Psoas muscle (tissue), 7 donors: ENCODE measurements at regions not wholly inside any gene's neighbourhood (a gene's known extent, or its start where the extent isn't known, plus 50 kb on each side); places are given as distances from the start of the nearest gene placed in this dataset.

Experiments
- ATAC-seq, 4 donors: fragments of 200-7000 bp; cut with Tn5 transposase; one replicate each; pipeline ENCODE4 v1.9.1; 2020; ENCODE audit warnings: moderate library complexity in 3 of 4, mild to moderate bottlenecking in 2 of 4
- DNase-seq, 2 donors: peaks; one replicate each; pipeline ENCODE4 v3.0.0-alpha.2; 2020
- H3K27ac ChIP-seq: fragments of 200-600 bp; one replicate; pipeline ENCODE4 v1.8.0; 2022
- H3K27me3 ChIP-seq, 3 donors: fragments of 200-600 bp in 1 of 3; one replicate each; pipeline versions ENCODE4 v1.6.1 to v1.8.0; 2013 to 2022; ENCODE audit warnings: low read length in 2 of 3, mild to moderate bottlenecking in 2 of 3, moderate library complexity in 1 of 3; ENCODE audit not compliant: insufficient read depth in 3 of 3
- H3K36me3 ChIP-seq, 2 donors: fragments of 200-600 bp in 1 of 2; one replicate each; pipeline versions ENCODE4 v1.6.1 to v1.8.0; 2013 to 2022; ENCODE audit warnings: low read depth in 1 of 2, mild to moderate bottlenecking in 1 of 2, moderate library complexity in 1 of 2; ENCODE audit not compliant: insufficient read depth in 1 of 2
- H3K4me1 ChIP-seq: fragments of 200-600 bp; one replicate; pipeline ENCODE4 v1.8.0; 2022
- H3K4me3 ChIP-seq: fragments of 200-600 bp; one replicate; pipeline ENCODE4 v1.8.0; 2022; ENCODE audit warnings: mild to moderate bottlenecking
- H3K9me3 ChIP-seq: fragments of 200-600 bp; one replicate; pipeline ENCODE4 v1.8.0; 2022
- CTCF ChIP-seq: fragments of 200-600 bp; IDR thresholded peaks from one replicate; pipeline ENCODE4 v1.8.0; 2022; ENCODE audit warnings: antibody characterized with exemption
- WGBS, 3 donors: extraction: QIAGEN DNeasy Blood & Tissue Kit; methylation state at CpG; one replicate each; pipeline versions ENCODE4 v1.1.6 to v1.1.7; 2013; 5-methylcytosine and 5-hydroxymethylcytosine counted together
- intact Hi-C, 2 donors: fragments of 100-400 bp; cut with DNase I; formaldehyde crosslinking; loops; one replicate each; pipeline versions ENCODE4 v1.11.0 to v1.14.2; 2022
- donor health status: healthy with polysubstance abuse.
- donor health status: DM: no; HTN: no; CAD: no; lungs with moderate emphysema.
- donor health status: Bipolar disorder and iron deficiency.
- donor health status: healthy.
- donor health status: DM: yes; HTN: yes; CAD: no.
- donor health status: DM: no; HTN: no; CAD: no.
- donor health status: DM: yes; HTN: yes; CAD: no.

- Histone ChIP-seq H3K4me1 (no peaks in the 10 kb centered on the region), H3K9me3 (no peaks in the 10 kb centered on the region), H3K36me3 (no peaks in the 10 kb centered on the region), H3K4me3 (no peak overlapping the region), H3K27me3 (no peaks in the 10 kb centered on the region), H3K27ac (no peak overlapping the region)
- DNase-seq (no peak), ATAC-seq (no peak)
- intact Hi-C loops = no loop called here
- TF ChIP-seq CTCF = no peak
- 36 to 53% (median 39%) methylated on average over 11 of the region's 11 CpGs for WGBS, 3 donors
Observed at GRCh38 chr11:127059286-127059685, 58.7 kb upstream of the KIRREL3 start.

GRCh38 chr11:127058524-127058923, 58.0 kb upstream of the KIRREL3 start:
- no peak for TF ChIP-seq CTCF
- intact Hi-C loops = no loop called here
- DNase-seq (no peak), ATAC-seq (no peak)
- H3K27ac ChIP-seq = no peak overlapping the region
- H3K9me3 ChIP-seq = no peaks in the 10 kb centered on the region
- H3K4me3 ChIP-seq = no peak overlapping the region
- no peaks in the 10 kb centered on the region for H3K4me1 ChIP-seq
- 56 to 74% (median 68%) methylated on average over 2 of the region's 2 CpGs for WGBS, 3 donors
- H3K27me3 ChIP-seq = no peaks in the 10 kb centered on the region
- H3K36me3 ChIP-seq = no peaks in the 10 kb centered on the region

GRCh38 chr11:127057126-127057525, 56.6 kb upstream of the KIRREL3 start:
- no peaks in the 10 kb centered on the region for H3K4me1 ChIP-seq
- no peak overlapping the region for H3K27ac ChIP-seq
- DNase-seq (no peak), ATAC-seq (no peak)
- TF ChIP-seq CTCF = no peak
- intact Hi-C loops = no loop called here
- WGBS, 3 donors = 86 to 88% (median 88%) methylated on average over 8 of the region's 8 CpGs
- H3K4me3 ChIP-seq = no peak overlapping the region
- H3K9me3 ChIP-seq = no peaks in the 10 kb centered on the region
- no peaks in the 10 kb centered on the region for H3K27me3 ChIP-seq
- no peaks in the 10 kb centered on the region for H3K36me3 ChIP-seq

DNA sequence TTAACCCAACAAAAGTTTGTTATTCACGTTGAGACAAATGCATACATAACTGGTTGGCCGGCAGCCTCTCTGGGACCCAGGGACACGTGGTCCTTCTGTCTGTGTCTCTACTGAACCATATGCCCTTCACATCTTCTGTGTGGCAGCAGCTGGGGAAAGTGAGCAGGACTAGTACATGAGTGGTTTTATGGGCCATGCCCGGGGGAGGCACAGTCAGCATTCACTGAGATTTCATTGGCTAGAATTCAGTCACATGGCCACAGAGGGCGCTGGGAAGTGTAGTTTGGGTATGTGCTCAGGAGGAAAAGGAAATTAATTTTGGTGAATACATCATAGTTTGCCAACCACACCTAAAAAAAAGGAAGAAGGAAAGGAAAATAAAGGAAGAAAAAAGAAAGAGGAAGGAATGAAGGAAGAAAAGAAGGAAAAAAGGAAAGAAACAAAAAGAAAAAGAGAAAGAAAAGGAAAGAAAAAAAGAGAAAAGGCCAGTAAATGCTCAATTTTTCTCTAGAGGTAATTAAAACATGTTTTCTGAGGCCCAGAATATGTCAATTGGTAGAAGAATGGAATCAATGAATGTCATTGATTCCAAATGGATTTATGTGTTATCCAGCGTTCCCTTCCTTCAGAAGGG, 55.9 kb upstream of the KIRREL3 start:
- DNase-seq (no peak), ATAC-seq (no peak)
- H3K27me3 ChIP-seq = no peaks in the 10 kb centered on the region
- no peak overlapping the region for H3K27ac ChIP-seq
- H3K9me3 ChIP-seq = no peaks in the 10 kb centered on the region
- H3K4me1 ChIP-seq = no peaks in the 10 kb centered on the region
- TF ChIP-seq CTCF = no peak
- intact Hi-C loops = no loop called here
- 69 to 74% (median 73%) methylated on average over 6 of the region's 6 CpGs for WGBS, 3 donors
- no peak overlapping the region for H3K4me3 ChIP-seq
- no peaks in the 10 kb centered on the region for H3K36me3 ChIP-seq

DNA sequence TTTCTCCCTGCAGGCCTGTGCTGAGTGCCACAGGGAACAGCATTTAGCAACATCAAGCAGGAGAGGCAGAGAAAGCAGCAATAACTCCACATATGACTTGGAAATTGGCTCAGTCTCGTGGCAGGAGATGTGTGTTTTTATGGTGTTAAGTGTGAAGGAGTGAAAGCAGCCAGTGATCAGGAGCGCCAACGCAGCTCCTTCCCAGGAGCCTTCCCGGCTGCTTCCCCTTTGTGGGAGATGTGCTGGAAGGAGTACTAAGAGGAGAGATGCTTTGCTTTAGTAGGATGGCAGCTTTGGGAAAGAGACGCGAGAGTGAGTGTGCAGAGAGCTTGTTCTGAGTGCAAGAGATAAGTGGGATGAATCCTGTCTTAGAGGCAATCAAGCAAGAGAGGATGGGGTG, 54.7 kb upstream of the KIRREL3 start:
- DNase-seq = no peak
- H3K4me3 ChIP-seq = no peak overlapping the region
- ATAC-seq = no peak
- no peaks in the 10 kb centered on the region for H3K27me3 ChIP-seq
- H3K36me3 ChIP-seq = no peaks in the 10 kb centered on the region
- no peaks in the 10 kb centered on the region for H3K4me1 ChIP-seq
- no peaks in the 10 kb centered on the region for H3K9me3 ChIP-seq
- no peak overlapping the region for H3K27ac ChIP-seq
- WGBS, 3 donors = 55 to 58% (median 56%) methylated on average over 6 of the region's 6 CpGs
- TF ChIP-seq CTCF = no peak
- intact Hi-C loops = no loop called here
